Hepatocyte (in vitro differentiated cells): ENCODE measurements at regions not wholly inside any gene's neighbourhood (a gene's known extent, or its start where the extent isn't known, plus 50 kb on each side); places are given as distances from the start of the nearest gene placed in this dataset.

ENCODE experiments used
- DNase-seq: peaks from one replicate; pipeline ENCODE4 v3.0.0-alpha.2; 2016; ENCODE audit warnings: low spot score
- H2AFZ ChIP-seq: fragments of 200-600 bp; sonication (generic); 2 replicates; pipeline ENCODE4 v1.6.0; 2016; ENCODE audit warnings: antibody characterized with exemption, mild to moderate bottlenecking
- H3K27ac ChIP-seq: fragments of 200-600 bp; sonication (generic); 2 replicates; pipeline ENCODE4 v1.5.1; 2016; ENCODE audit warnings: mild to moderate bottlenecking
- H3K27me3 ChIP-seq: fragments of 200-600 bp; sonication (generic); 2 replicates; pipeline ENCODE4 v1.6.1; 2016
- H3K36me3 ChIP-seq: fragments of 200-600 bp; sonication (generic); replicated peaks from 2 replicates; pipeline ENCODE4 v1.5.1; 2016; ENCODE audit warnings: low read depth; ENCODE audit not compliant: insufficient read depth
- H3K4me1 ChIP-seq: fragments of 200-600 bp; sonication (generic); 2 replicates; pipeline ENCODE4 v1.5.1; 2016; ENCODE audit warnings: mild to moderate bottlenecking, moderate library complexity; ENCODE audit not compliant: insufficient read depth
- H3K4me2 ChIP-seq: fragments of 200-600 bp; sonication (generic); 2 replicates; pipeline ENCODE4 v1.6.0; 2016
- H3K4me3 ChIP-seq: fragments of 200-600 bp; sonication (generic); 2 replicates; pipeline ENCODE4 v1.5.1; 2016; ENCODE audit warnings: mild to moderate bottlenecking
- H3K79me2 ChIP-seq: fragments of 200-600 bp; sonication (generic); 2 replicates; pipeline ENCODE4 v1.6.0; 2017; ENCODE audit warnings: mild to moderate bottlenecking
- H3K9me2 ChIP-seq: fragments of 200-600 bp; sonication (generic); replicated peaks from 2 replicates; pipeline ENCODE4 v1.6.0; 2017; ENCODE audit warnings: mild to moderate bottlenecking; ENCODE audit not compliant: insufficient read depth
- H3K9me3 ChIP-seq: fragments of 200-600 bp; sonication (generic); 2 replicates; pipeline ENCODE4 v1.5.1; 2016; ENCODE audit warnings: low read depth, mild to moderate bottlenecking
- H4K20me1 ChIP-seq: fragments of 200-600 bp; sonication (generic); 2 replicates; pipeline ENCODE4 v1.6.0; 2016; ENCODE audit warnings: mild to moderate bottlenecking; ENCODE audit not compliant: insufficient read depth, poor library complexity, severe bottlenecking
- CTCF ChIP-seq: fragments of 200-600 bp; sonication (generic); IDR thresholded peaks from 2 replicates; pipeline ENCODE4 v1.5.1; 2016; ENCODE audit warnings: antibody characterized with exemption, mild to moderate bottlenecking; ENCODE audit not compliant: poor library complexity
- EZH2 ChIP-seq: fragments of 200-600 bp; sonication (generic); IDR thresholded peaks from 2 replicates; pipeline ENCODE4 v1.6.1; 2016; ENCODE audit warnings: antibody characterized with exemption, mild to moderate bottlenecking, borderline replicate concordance
- EZH2phosphoT487 ChIP-seq: fragments of 200-600 bp; sonication (generic); IDR thresholded peaks from one replicate; pipeline ENCODE4 v1.6.1; 2018; ENCODE audit warnings: antibody characterized with exemption, mild to moderate bottlenecking, low read depth, moderate library complexity; ENCODE audit not compliant: unreplicated experiment, severe bottlenecking
- WGBS: methylation state at CpG from one replicate; pipeline ENCODE4 v1.1.6; 2016; ENCODE audit warnings: low lambda C conversion rate; ENCODE audit errors: missing lambda C conversion rate; 5-methylcytosine and 5-hydroxymethylcytosine counted together

DNA sequence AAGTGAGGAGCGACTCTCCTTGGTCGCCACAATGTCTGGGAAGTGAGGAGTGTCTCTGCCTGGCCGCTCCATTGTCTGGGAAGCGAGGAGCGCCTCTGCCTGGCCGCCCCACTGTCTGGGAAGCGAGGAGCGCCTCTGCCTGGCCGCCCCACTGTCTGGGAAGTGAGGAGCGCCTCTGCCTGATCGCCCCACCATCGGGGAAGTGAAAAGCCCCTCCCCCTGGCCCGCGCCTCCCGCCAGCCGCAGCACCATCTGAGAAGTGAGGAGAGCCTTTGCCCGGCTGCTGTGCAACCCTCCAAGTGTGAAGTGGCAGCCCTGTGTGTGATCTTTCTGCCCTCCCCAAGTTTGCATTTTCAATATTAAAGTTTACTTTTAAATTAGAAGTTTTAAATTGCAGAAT, 95.0 kb upstream of the PPP2R5A start:
- Histone ChIP-seq H3K4me3 (no peak overlapping the region), H3K36me3 (no peaks in the 10 kb centered on the region), H3K9me3 (no peaks in the 10 kb centered on the region), H3K4me2 (no peak overlapping the region), H3K79me2 (no peaks in the 10 kb centered on the region), H4K20me1 (no peaks in the 10 kb centered on the region), H3K9me2 (no peaks in the 10 kb centered on the region), H3K27ac (no peak overlapping the region), H3K4me1 (no peaks in the 10 kb centered on the region), H2AFZ (no peak overlapping the region), H3K27me3 (no peaks in the 10 kb centered on the region)
- no peak for TF ChIP-seq CTCF
- no peak for TF ChIP-seq EZH2
- TF ChIP-seq EZH2phosphoT487, result no peak
- WGBS, result 88% methylated on average over 17 of the region's 17 CpGs
- DNase-seq, result no peak

GRCh38 chr1:212192261-212192998, 92.8 kb upstream of the PPP2R5A start:
- Histone ChIP-seq H4K20me1 (no peaks in the 10 kb centered on the region), H2AFZ (no peak overlapping the region), H3K79me2 (no peaks in the 10 kb centered on the region), H3K9me2 (no peaks in the 10 kb centered on the region), H3K4me3 (no peak overlapping the region), H3K4me1 (no peaks in the 10 kb centered on the region), H3K36me3 (no peaks in the 10 kb centered on the region), H3K27ac (no peak overlapping the region), H3K9me3 (no peaks in the 10 kb centered on the region), H3K27me3 (no peaks in the 10 kb centered on the region), H3K4me2 (no peak overlapping the region)
- no peak for TF ChIP-seq CTCF
- TF ChIP-seq EZH2, result no peak
- TF ChIP-seq EZH2phosphoT487, result no peak
- WGBS, result 61% methylated on average over 2 of the region's 2 CpGs
- no peak for DNase-seq

- no peaks in the 10 kb centered on the region for H4K20me1 ChIP-seq
- 95% methylated on average over 3 of the region's 3 CpGs for WGBS
- no peak overlapping the region for H3K4me3 ChIP-seq
- no peak for DNase-seq
- H3K27ac ChIP-seq, result no peak overlapping the region
- no peaks in the 10 kb centered on the region for H3K79me2 ChIP-seq
- H3K4me2 ChIP-seq, result no peak overlapping the region
- H3K9me3 ChIP-seq, result no peaks in the 10 kb centered on the region
- H3K36me3 ChIP-seq, result no peaks in the 10 kb centered on the region
- TF ChIP-seq EZH2, result no peak
- TF ChIP-seq CTCF, result no peak
- TF ChIP-seq EZH2phosphoT487, result no peak
- H3K27me3 ChIP-seq, result no peaks in the 10 kb centered on the region
- no peaks in the 10 kb centered on the region for H3K4me1 ChIP-seq
- H3K9me2 ChIP-seq, result no peaks in the 10 kb centered on the region
- no peak overlapping the region for H2AFZ ChIP-seq
Observed at GRCh38 chr1:212196355-212196754, 88.9 kb upstream of the PPP2R5A start.
